RPMI8226 (cell line): ENCODE measurements at regions not wholly inside any gene's neighbourhood (a gene's known extent, or its start where the extent isn't known, plus 50 kb on each side); places are given as distances from the start of the nearest gene placed in this dataset.

Experiments used
- DNase-seq: peaks from one replicate; pipeline ENCODE4 v3.0.0-alpha.2; 2015

GRCh38 chr12:58140395-58140794, 199.0 kb downstream of the ATP23 start:
- DNase-seq: no peak

GRCh38 chr12:58142991-58143390, 201.6 kb downstream of the ATP23 start:
- DNase-seq: no peak

GRCh38 chr12:58143498-58143995, 202.2 kb downstream of the ATP23 start:
- no peak for DNase-seq

GRCh38 chr12:58148405-58148804, 207.0 kb downstream of the ATP23 start:
- DNase-seq: no peak

- DNase-seq: no peak
Observed at GRCh38 chr12:58148976-58149375, 207.6 kb downstream of the ATP23 start.

- no peak for DNase-seq
Observed at GRCh38 chr12:58154359-58154758, 213.0 kb downstream of the ATP23 start.

GRCh38 chr12:58156697-58157096, 215.3 kb downstream of the ATP23 start:
- DNase-seq: no peak

- DNase-seq: no peak
Observed at GRCh38 chr12:58159941-58160340, 218.6 kb downstream of the ATP23 start.

- DNase-seq: no peak
Observed at GRCh38 chr12:58161773-58162172, 220.4 kb downstream of the ATP23 start.

- no peak for DNase-seq
Observed at GRCh38 chr12:58163021-58163420, 221.7 kb downstream of the ATP23 start.

GRCh38 chr12:58166643-58167042, 225.3 kb downstream of the ATP23 start:
- no peak for DNase-seq

GRCh38 chr12:58167622-58168021, 226.3 kb downstream of the ATP23 start:
- no peak for DNase-seq

- DNase-seq: no peak
Observed at GRCh38 chr12:58169826-58170225, 228.5 kb downstream of the ATP23 start.

GRCh38 chr12:58171914-58172313, 230.5 kb downstream of the ATP23 start:
- no peak for DNase-seq

GRCh38 chr12:58172433-58173073, 231.2 kb downstream of the ATP23 start:
- DNase-seq: no peak

- DNase-seq: no peak
Observed at GRCh38 chr12:58174316-58174715, 232.9 kb downstream of the ATP23 start.

GRCh38 chr12:58176296-58176869, 235.0 kb downstream of the ATP23 start:
- peak; percentile 10 for DNase-seq

- no peak for DNase-seq
Observed at GRCh38 chr12:58177366-58177765, 236.0 kb downstream of the ATP23 start.

- no peak for DNase-seq
Observed at GRCh38 chr12:58184212-58184611, 242.8 kb downstream of the ATP23 start.

GRCh38 chr12:58186401-58186800, 245.0 kb downstream of the ATP23 start:
- no peak for DNase-seq

- no peak for DNase-seq
Observed at GRCh38 chr12:58186914-58187313, 245.5 kb downstream of the ATP23 start.

GRCh38 chr12:58189030-58189429, 247.7 kb downstream of the ATP23 start:
- no peak for DNase-seq

GRCh38 chr12:58189893-58190292, 248.5 kb downstream of the ATP23 start:
- DNase-seq: no peak

- no peak for DNase-seq
Observed at GRCh38 chr12:58190618-58191017, 249.3 kb downstream of the ATP23 start.

- DNase-seq: no peak
Observed at GRCh38 chr12:58196971-58197370, 255.6 kb downstream of the ATP23 start.
